PC-3 (cell line): ENCODE measurements at regions not wholly inside any gene's neighbourhood (a gene's known extent, or its start where the extent isn't known, plus 50 kb on each side); places are given as distances from the start of the nearest gene placed in this dataset.

Experiments used
- ATAC-seq: fragments of 200-7000 bp; cut with Tn5 transposase; 2 replicates; pipeline ENCODE4 v1.9.1; 2020; ENCODE audit warnings: mild to moderate bottlenecking, moderate library complexity
- BruUV-seq: library from RNA; stranded (reverse); fragments of 400-500 nt; replicated peaks from 2 replicates; lab custom pipeline; 2021; lab: Mats Ljungman, UMichigan
- CTCF ChIA-PET: fragments of 300-600 bp; sonication (Branson Sonifier 250); formaldehyde crosslinking; loops from one replicate; lab custom pipeline; 2022; ENCODE audit warnings: antibody characterized with exemption; lab: Charles Lee
- POLR2A ChIA-PET: fragments of 300-600 bp; sonication (Branson Sonifier 250); formaldehyde crosslinking; loops from one replicate; lab custom pipeline; 2022; ENCODE audit warnings: antibody characterized with exemption; ENCODE audit not compliant: unreplicated experiment; lab: Charles Lee
- DNase-seq: peaks from one replicate; pipeline ENCODE4 v3.0.0-alpha.2; 2015
- H2AFZ ChIP-seq: fragments of 300-600 bp; sonication (generic); 2 replicates; pipeline ENCODE4 v1.6.0; 2016; ENCODE audit warnings: antibody characterized with exemption, low read length
- H3F3A ChIP-seq: fragments of 300-600 bp; sonication (generic); one replicate; pipeline ENCODE4 v1.6.0; 2017; ENCODE audit warnings: antibody characterized with exemption, low read length, control low read depth, mild to moderate bottlenecking; ENCODE audit not compliant: unreplicated experiment
- H3K27ac ChIP-seq: fragments of 300-600 bp; sonication (generic); 2 replicates; pipeline ENCODE4 v1.5.1; 2016; ENCODE audit warnings: mild to moderate bottlenecking, low read length
- H3K27me3 ChIP-seq: fragments of 300-600 bp; sonication (generic); 2 replicates; pipeline ENCODE4 v1.6.1; 2016; ENCODE audit warnings: low read length, mixed read lengths
- H3K36me3 ChIP-seq: fragments of 300-600 bp; sonication (generic); 2 replicates; pipeline ENCODE4 v1.6.1; 2016; ENCODE audit warnings: low read depth, mixed run types, low read length, mixed read lengths
- H3K4me1 ChIP-seq: fragments of 300-600 bp; sonication (generic); 2 replicates; pipeline ENCODE4 v1.5.1; 2016; ENCODE audit warnings: low read length; ENCODE audit not compliant: insufficient read depth
- H3K4me2 ChIP-seq: fragments of 300-600 bp; sonication (generic); 2 replicates; pipeline ENCODE4 v1.6.0; 2016; ENCODE audit warnings: low read length
- H3K4me3 ChIP-seq: fragments of 300-600 bp; sonication (generic); 2 replicates; pipeline ENCODE4 v1.5.1; 2016; ENCODE audit warnings: mild to moderate bottlenecking, low read length, mixed read lengths
- H3K79me2 ChIP-seq: fragments of 300-600 bp; sonication (generic); 2 replicates; pipeline ENCODE4 v1.6.1; 2017; ENCODE audit warnings: low read length, mixed read lengths
- H3K9ac ChIP-seq: fragments of 300-600 bp; sonication (generic); 2 replicates; pipeline ENCODE4 v1.6.0; 2016; ENCODE audit warnings: mild to moderate bottlenecking, low read length
- H3K9me2 ChIP-seq: fragments of 300-600 bp; sonication (generic); replicated peaks from 2 replicates; pipeline ENCODE4 v1.6.1; 2016; ENCODE audit warnings: mixed run types, low read length, mixed read lengths
- H3K9me3 ChIP-seq: fragments of 300-600 bp; sonication (generic); 2 replicates; pipeline ENCODE4 v1.6.1; 2016; ENCODE audit warnings: low read length, mixed read lengths
- H4K20me1 ChIP-seq: fragments of 300-600 bp; sonication (generic); 2 replicates; pipeline ENCODE4 v1.6.1; 2016; ENCODE audit warnings: low read length, mixed read lengths
- CTCF ChIP-seq: fragments of 300-600 bp; sonication (generic); conservative IDR thresholded peaks from 2 replicates; pipeline ENCODE4 v1.5.1; 2017; ENCODE audit warnings: antibody characterized with exemption, low read depth, mild to moderate bottlenecking, low read length
- EZH2 ChIP-seq: fragments of 300-600 bp; sonication (generic); IDR thresholded peaks from one replicate; pipeline ENCODE4 v1.6.1; 2017; ENCODE audit warnings: antibody characterized with exemption, mild to moderate bottlenecking, low read length; ENCODE audit not compliant: unreplicated experiment
- EZH2phosphoT487 ChIP-seq: fragments of 300-600 bp; sonication (generic); IDR thresholded peaks from 2 replicates; pipeline ENCODE4 v1.6.1; 2018; ENCODE audit warnings: mild to moderate bottlenecking, antibody characterized with exemption, low read length, borderline replicate concordance
- intact Hi-C: fragments of 100-400 bp; cut with micrococcal nuclease; formaldehyde crosslinking; loops from 2 replicates; pipeline ENCODE4 v1.9.0; 2023

GRCh38 chr9:26768145-26768544, 124.5 kb downstream of the CAAP1 start:
- DNase-seq (no peak), ATAC-seq (no peak)
- Histone ChIP-seq H4K20me1 (no peaks in the 10 kb centered on the region), H3F3A (no peaks in the 10 kb centered on the region), H3K4me2 (no peak overlapping the region), H3K4me3 (no peak overlapping the region), H2AFZ (no peak overlapping the region), H3K9me2 (no peaks in the 10 kb centered on the region), H3K79me2 (no peaks in the 10 kb centered on the region), H3K9ac (no peak overlapping the region), H3K27ac (no peak overlapping the region), H3K4me1 (no peaks in the 10 kb centered on the region), H3K9me3 (no peaks in the 10 kb centered on the region), H3K36me3 (no peaks in the 10 kb centered on the region), H3K27me3 (0 out of 2 replicates have a peak, but pooled peaks cover 4% of the 10 kb centered on the region)
- TF ChIP-seq EZH2 (no peak), CTCF (no peak), EZH2phosphoT487 (no peak)
- ChIA-PET CTCF (no interaction called here), POLR2A (no interaction called here)
- intact Hi-C loops, result no loop called here
- BruUV-seq, result no TSS peak

- Histone ChIP-seq H3K27me3 (0 out of 2 replicates have a peak, but pooled peaks cover 7% of the 10 kb centered on the region), H4K20me1 (no peaks in the 10 kb centered on the region), H3F3A (no peaks in the 10 kb centered on the region), H3K79me2 (no peaks in the 10 kb centered on the region), H3K36me3 (no peaks in the 10 kb centered on the region), H3K9ac (no peak overlapping the region), H3K27ac (no peak overlapping the region), H3K4me2 (no peak overlapping the region), H3K9me3 (no peaks in the 10 kb centered on the region), H3K9me2 (no peaks in the 10 kb centered on the region), H3K4me3 (no peak overlapping the region), H3K4me1 (no peaks in the 10 kb centered on the region), H2AFZ (no peak overlapping the region)
- ChIA-PET CTCF (no interaction called here), POLR2A (no interaction called here)
- intact Hi-C loops, result no loop called here
- DNase-seq, result no peak
- TF ChIP-seq EZH2, result no peak
- no peak for TF ChIP-seq CTCF
- TF ChIP-seq EZH2phosphoT487, result no peak
- no TSS peak for BruUV-seq
- no peak for ATAC-seq
Measured at GRCh38 chr9:26760675-26761074, 131.9 kb downstream of the CAAP1 start.

- Histone ChIP-seq H3K4me1 (no peaks in the 10 kb centered on the region), H3K27me3 (0 out of 2 replicates have a peak, but pooled peaks cover 3% of the 10 kb centered on the region), H3K36me3 (no peaks in the 10 kb centered on the region), H3K9ac (no peak overlapping the region), H2AFZ (no peak overlapping the region), H3K4me3 (no peak overlapping the region), H3F3A (no peaks in the 10 kb centered on the region), H3K9me2 (no peaks in the 10 kb centered on the region), H3K4me2 (no peak overlapping the region), H3K9me3 (no peaks in the 10 kb centered on the region), H3K79me2 (no peaks in the 10 kb centered on the region), H3K27ac (no peak overlapping the region), H4K20me1 (no peaks in the 10 kb centered on the region)
- BruUV-seq, result no TSS peak
- TF ChIP-seq EZH2 (no peak), CTCF (no peak), EZH2phosphoT487 (no peak)
- intact Hi-C loops, result no loop called here
- ChIA-PET POLR2A (no interaction called here), CTCF (no interaction called here)
- DNase-seq, result no peak
- ATAC-seq, result no peak
Measured at GRCh38 chr9:26758655-26759054, 133.9 kb downstream of the CAAP1 start.
